Neural cell (in vitro differentiated cells): ENCODE measurements at regions not wholly inside any gene's neighbourhood (a gene's known extent, or its start where the extent isn't known, plus 50 kb on each side); places are given as distances from the start of the nearest gene placed in this dataset.
"Not testable (repeated sequence)": the region's sequence is repeated elsewhere in the genome, so short reads cannot be mapped to it uniquely, and the experiment has no call there.

Experiments used
- EZH2 ChIP-seq: fragments of 200-600, 300-800 bp; shearing (Covaris generic), sonication (generic); IDR thresholded peaks from 2 replicates; pipeline ENCODE4 v1.6.1; 2014; ENCODE audit warnings: antibody characterized with exemption, low read length, borderline replicate concordance, mild to moderate bottlenecking; ENCODE audit not compliant: insufficient read depth, poor library complexity, severe bottlenecking
- POLR2AphosphoS5 ChIP-seq: IDR thresholded peaks from 2 replicates; pipeline ENCODE4 v1.6.1; 2012
- SMC3 ChIP-seq: fragments of 450-650 bp; conservative IDR thresholded peaks from 2 replicates; pipeline ENCODE4 v1.6.1; 2014; ENCODE audit warnings: antibody characterized with exemption, mild to moderate bottlenecking, moderate library complexity; ENCODE audit not compliant: poor library complexity
- TF ChIP-seq, protein P1 (sequence below): fragments of 450-650 bp; IDR thresholded peaks from 2 replicates; pipeline ENCODE4 v1.5.1; 2014; ENCODE audit warnings: antibody characterized with exemption, mild to moderate bottlenecking, moderate library complexity; ENCODE audit not compliant: poor library complexity, severe bottlenecking

- TF ChIP-seq SMC3, POLR2AphosphoS5, EZH2: not testable (repeated sequence)
- TF ChIP-seq, protein P1, sequence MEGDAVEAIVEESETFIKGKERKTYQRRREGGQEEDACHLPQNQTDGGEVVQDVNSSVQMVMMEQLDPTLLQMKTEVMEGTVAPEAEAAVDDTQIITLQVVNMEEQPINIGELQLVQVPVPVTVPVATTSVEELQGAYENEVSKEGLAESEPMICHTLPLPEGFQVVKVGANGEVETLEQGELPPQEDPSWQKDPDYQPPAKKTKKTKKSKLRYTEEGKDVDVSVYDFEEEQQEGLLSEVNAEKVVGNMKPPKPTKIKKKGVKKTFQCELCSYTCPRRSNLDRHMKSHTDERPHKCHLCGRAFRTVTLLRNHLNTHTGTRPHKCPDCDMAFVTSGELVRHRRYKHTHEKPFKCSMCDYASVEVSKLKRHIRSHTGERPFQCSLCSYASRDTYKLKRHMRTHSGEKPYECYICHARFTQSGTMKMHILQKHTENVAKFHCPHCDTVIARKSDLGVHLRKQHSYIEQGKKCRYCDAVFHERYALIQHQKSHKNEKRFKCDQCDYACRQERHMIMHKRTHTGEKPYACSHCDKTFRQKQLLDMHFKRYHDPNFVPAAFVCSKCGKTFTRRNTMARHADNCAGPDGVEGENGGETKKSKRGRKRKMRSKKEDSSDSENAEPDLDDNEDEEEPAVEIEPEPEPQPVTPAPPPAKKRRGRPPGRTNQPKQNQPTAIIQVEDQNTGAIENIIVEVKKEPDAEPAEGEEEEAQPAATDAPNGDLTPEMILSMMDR, result not testable (repeated sequence)
These were observed 126.7 kb upstream of the MED14 start for GRCh38 chrX:40861952-40862554.
